ENCODE measurements at regions not wholly inside any gene's neighbourhood (a gene's known extent, or its start where the extent isn't known, plus 50 kb on each side); places are given as distances from the start of the nearest gene placed in this dataset.

- TF ChIP-seq POLR2A (IDR thresholded peaks at IDR 0.05) (no peak), CTCF (IDR thresholded peaks at IDR 0.05) (no peak), POLR2AphosphoS5 (IDR thresholded peaks at IDR 0.05; ENCODE audit: insufficient read depth in 1 of 2, low read depth in 1 of 2) (no peak)
These were observed 96.1 kb upstream of the IFNG-AS1 start for GRCh38 chr12:67893022-67893580.
